ELR (cell line): ENCODE measurements at regions not wholly inside any gene's neighbourhood (a gene's known extent, or its start where the extent isn't known, plus 50 kb on each side); places are given as distances from the start of the nearest gene placed in this dataset.

Source experiments
- DNase-seq: peaks from one replicate; pipeline ENCODE4 v3.0.0-alpha.2; 2015; ENCODE audit warnings: low read depth

- no peak for DNase-seq
Observed at GRCh38 chr5:44659334-44659733, 149.4 kb upstream of the MRPS30 start.

- DNase-seq: no peak
Observed at GRCh38 chr5:44652674-44653073, 156.1 kb upstream of the MRPS30 start.

DNA sequence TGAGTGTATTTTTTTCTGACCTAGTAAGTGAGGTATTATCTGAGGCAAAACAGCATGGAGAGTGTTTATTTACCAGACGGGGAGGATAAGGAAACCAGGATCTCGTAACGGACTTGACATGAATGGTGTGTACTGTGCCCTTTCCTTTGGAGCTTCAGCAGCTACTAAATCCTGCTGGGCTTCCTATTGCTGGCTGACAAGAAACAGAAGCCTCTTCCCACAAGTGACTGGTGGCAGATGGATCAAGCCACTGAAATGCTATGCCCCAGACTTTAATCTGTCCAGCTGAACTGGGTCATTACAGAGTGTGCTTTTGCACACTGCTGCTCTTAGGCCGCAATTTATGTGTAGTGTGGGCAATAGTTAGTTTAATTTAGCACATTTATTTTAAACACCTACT is 162.7 kb upstream of the MRPS30 start:
- no peak for DNase-seq

- no peak for DNase-seq
Observed at GRCh38 chr5:44645502-44645901, 163.2 kb upstream of the MRPS30 start.

DNA sequence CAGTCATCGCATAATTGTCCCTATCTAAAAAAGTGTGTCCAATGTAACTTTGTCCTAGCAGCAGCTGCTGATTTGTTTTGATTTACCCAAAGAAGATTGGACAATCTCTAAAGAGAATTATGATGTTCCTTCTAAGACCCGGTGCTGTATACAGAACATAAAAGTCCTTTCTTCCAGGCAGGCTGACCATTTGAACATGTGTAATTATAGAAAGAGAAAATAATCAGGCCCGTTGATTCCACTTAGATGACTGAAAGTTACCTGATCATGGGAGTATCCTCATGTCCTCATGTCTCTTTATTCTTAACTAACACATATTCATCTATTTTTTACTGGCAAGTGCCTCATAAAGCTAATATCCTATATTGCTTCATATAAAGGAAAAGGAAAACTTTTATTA is 164.1 kb upstream of the MRPS30 start:
- no peak for DNase-seq

- DNase-seq: no peak
Observed at GRCh38 chr5:44641820-44642219, 166.9 kb upstream of the MRPS30 start.

DNA sequence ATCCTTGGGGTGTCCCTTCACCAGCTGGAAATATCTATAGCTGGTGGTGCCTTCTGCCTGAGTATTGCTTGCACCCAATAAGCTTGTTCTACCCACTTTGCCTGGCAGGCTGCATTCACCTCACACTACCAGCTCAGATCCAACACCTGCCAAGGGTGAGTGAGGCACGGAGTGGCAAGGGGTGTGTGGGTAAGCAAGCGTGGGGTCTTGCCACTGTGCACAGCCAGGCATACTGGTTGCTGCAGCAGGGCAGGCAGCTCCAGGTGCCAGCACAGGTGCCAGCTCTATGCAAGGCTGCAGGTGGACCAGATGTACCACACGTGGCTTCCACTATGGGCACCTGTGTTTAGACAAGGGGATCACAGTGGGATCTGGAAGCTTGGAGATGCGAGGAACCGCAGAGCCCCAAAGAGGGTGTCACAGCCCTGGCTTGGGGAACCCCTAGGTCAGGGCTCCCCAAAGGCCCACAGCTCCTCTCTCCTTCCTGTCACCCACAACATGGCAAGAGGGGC is 167.7 kb upstream of the MRPS30 start:
- no peak for DNase-seq

GRCh38 chr5:44637916-44638869 is 170.6 kb upstream of the MRPS30 start:
- DNase-seq: no peak

GRCh38 chr5:44632344-44632743 is 176.4 kb upstream of the MRPS30 start:
- DNase-seq: no peak

DNA sequence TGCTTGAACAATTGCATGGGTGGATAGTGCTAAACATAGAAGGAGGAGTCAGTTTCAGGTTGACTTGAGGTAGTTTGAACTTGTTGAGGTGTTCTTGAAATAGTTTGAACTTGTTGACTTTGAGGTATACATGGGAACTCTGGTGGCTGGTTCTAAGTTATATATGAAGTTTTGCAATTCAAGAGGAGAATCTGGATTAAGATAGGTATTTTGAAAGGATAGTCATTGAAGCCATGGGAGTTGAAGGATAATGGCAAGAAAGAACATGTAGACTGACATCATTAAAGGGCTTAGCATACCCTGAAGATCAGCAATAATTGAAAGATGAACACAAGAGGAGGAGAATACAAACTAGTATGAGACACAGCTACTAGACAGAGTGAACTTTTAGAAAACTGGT is 181.9 kb upstream of the MRPS30 start:
- DNase-seq: no peak

DNA sequence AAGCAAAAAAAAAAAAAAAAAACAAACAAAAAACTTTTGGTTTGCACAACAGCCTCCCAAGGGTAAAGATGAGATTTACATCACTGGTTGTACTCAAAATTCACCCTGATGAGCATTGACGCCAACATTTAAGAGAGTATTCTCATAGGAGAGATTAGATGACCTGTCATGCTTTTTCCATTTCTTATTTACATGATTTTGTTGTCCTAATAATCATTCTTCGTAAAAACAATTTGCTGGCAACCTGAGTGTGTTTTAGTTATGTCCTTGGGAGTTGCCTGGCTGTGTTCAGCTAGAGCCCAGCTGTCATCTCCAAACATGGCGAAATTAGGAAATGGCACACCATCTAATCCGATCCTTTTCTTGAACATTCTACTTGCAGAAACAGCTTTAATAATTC is 186.4 kb upstream of the MRPS30 start:
- DNase-seq: no peak

GRCh38 chr5:44619875-44620610 is 188.7 kb upstream of the MRPS30 start:
- DNase-seq: no peak

DNA sequence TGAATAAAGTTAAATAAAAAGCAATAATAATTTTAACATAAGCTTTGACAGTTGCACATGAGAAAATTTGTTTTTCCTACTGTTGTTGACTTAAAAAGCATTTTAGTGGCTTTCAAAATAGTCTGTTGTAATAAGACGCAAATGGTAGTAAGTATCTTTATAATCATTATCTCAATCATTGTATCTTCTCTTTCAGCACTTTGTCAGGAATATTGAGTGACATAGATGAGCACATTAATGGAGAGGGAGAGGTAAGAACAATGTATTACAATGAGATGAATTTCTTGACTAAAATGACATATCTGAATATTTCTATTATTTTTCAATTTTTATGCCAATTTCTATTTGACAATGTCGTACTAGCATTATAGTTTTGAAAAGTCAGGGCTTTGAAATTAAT is 193.9 kb upstream of the MRPS30 start:
- no peak for DNase-seq

- DNase-seq: no peak
Observed at GRCh38 chr5:44613936-44614335, 194.8 kb upstream of the MRPS30 start.

- no peak for DNase-seq
Observed at GRCh38 chr5:44605926-44606325, 202.8 kb upstream of the MRPS30 start.

DNA sequence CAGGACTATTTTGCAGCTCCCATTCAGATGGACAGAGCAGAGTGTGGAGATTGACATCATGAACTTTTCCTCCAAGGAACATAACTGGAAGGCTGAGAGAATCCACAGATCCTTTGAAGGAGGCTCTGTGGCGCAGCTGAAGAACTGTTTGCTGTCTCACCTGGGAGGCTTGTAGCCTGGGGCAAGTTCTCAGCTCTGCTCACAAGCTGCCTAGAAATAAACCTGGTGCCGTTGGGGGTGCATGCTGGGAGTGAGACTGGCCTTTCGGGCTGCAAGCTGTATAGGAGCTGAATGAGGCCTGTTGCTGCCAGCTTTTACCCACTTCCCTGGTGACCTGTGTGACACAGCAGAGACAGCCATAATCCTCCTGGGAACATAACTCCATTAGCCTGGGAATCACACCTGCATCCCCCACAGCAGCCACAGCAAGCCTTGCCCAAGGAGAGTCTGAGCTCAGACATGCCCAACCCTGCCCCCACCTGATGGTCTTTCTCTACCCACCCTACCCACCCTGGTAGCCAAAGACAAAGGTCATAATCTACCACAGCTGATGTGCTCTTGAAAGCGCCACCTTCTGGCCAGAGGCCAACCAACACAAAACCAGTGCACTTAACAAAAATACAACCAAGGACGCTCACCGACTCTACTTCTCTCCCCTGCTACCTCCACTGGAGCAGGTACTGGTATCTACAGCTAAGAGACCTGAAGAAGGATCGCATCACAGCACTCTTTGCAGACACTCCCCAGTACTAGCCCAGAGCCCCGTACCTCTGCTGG is 205.1 kb upstream of the MRPS30 start:
- DNase-seq: peak; percentile 1

DNA sequence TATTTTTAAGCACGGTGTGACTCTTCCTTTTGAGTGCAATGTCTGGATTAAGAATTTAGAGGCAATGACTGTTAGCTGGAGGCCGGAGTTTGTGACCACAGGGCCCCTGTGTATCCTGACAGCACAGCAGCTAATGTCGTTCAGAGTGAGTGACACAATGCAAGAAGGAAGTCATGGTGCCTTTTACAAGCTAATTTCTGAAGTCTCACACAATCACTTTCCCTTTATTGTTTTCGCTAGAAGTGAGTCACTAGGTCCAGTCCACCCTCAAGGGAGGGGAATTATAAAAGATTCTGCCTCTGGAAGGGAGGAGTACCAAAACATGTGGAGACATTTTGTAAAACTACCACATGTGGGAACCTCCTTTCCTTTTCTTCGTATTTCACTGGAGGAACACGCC is 185.5 kb upstream of the FGF10 start:
- DNase-seq: no peak

GRCh38 chr5:44568519-44568918 is 179.3 kb upstream of the FGF10 start:
- no peak for DNase-seq

DNA sequence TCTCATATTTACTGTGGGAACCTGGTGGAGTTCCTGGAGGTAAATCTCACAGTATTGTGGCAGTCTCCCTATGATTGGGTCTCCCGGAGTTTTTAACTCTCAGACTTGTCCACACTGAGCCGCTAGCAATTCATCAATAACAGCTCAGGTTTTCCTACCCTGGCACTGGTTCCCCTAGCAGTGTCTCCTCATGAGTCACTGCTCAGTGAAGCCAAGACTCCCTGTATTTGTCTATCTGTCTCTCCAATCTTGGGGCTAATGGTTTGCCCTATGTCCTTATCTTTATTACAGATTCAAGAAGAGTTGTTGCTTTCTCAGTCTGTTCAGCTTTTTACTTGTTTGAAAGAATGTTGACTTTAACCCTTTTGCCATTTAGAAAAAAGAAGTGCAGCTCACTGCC is 176.7 kb upstream of the FGF10 start:
- DNase-seq: no peak

GRCh38 chr5:44565360-44565759 is 176.1 kb upstream of the FGF10 start:
- no peak for DNase-seq

DNA sequence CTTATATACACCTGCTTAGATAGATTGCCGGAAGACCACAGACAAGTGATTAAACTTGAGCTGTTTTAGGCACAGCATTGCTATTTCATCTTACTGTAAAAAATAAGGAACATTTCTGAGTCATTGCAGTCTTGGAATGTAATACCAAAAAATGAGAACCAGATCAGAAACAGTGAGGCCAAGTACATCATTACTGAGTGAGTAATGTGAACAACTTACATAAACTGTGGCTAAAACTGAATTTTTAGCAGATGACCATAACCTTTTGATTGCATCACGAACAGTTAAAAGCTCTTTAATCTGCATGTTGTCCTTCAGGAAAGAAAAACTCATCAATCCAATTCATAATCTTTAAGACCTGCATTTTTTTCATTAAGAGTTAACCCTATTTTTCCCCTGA is 157.1 kb upstream of the FGF10 start:
- DNase-seq: no peak

DNA sequence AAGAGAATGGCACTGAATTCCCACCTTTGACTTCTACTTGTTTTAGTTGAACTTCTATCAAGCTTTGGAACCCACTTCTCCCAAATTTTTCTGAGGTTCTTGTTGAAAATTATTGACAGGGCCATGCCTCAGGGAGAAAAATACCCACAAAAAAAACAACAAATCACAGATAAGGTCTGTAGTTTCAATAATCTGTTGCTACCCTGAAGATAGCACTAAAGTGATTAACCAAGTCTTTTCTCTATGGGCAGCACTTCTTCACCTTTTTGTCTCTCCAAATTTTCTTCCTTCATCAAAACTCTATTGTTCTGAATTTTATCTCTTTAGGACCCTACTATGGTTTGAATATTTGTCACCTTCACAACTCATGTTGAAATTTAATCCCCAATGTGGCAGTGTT is 154.3 kb upstream of the FGF10 start:
- DNase-seq: no peak
